ENCODE measurements at regions not wholly inside any gene's neighbourhood (a gene's known extent, or its start where the extent isn't known, plus 50 kb on each side); places are given as distances from the start of the nearest gene placed in this dataset.

DNA sequence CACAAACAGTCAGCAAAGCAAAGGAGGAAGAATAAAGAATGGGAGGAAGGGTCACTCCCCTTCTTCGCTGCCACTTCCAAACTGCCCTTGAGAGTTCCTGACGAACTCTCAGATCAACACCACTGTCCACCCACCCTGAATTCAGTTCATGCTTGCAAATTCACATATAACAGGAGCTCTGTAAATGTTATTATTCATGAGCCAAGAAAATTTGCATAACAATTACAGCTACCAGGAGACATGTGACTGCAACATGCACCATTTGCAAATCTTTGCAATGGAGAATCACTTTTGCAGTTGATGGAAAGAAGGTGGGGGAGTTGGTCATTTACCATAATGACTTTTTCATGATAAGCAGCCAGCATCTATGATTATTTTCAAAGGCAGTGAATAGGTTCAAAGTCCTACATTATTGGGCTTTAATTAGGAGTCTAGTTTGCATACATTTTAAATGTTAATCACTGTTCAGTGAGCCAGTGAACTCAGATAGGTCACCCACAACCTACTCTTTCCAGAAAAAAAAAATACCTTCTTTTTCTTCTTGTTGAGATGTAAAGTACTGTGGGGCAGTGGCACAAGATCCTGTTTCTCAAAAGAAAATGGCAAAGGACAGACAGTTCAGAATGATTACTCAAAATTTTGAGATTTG lies 149.7 kb downstream of the CAAP1 start:
- DNase-seq: no peak

- DNase-seq: no peak
Observed at GRCh38 chr9:26735160-26735559, 157.4 kb downstream of the CAAP1 start.

DNA sequence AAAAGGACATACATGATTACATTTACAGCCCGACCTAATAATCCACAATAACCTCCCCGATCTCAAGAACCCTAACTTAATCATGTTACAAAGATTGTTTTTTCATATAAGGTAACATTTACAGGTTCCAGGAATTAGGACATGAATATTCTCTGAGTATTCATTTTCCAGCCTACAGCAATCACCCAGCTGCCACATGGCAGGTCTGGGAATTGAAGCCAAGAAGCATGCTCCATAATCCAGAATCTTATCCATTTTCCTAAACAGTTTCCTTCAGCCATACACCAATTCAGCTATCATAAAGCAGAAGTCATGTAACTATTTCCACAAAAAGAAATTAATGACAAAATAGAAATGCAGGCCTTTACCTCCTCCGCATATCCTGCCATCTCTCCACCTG lies 163.4 kb downstream of the CAAP1 start:
- no peak for DNase-seq

DNA sequence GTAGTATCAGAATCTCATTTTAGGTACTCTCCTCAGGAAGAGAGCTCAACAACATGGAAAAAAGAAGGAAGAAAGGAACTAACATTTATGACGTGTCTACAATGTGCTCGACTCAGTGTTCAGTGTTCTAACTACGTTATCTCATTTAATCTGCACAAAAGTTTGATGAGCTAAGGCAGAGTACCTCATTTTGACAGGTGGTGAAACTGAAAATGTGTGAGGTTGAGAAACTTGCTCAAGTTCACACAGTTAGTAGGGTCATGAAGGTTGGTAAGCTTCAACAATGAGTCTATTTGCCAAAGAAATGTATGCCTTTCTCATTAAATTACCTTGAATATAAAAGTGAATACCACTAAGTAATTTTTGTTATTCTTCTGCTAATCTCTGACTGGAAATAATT lies 165.1 kb downstream of the CAAP1 start:
- no peak for DNase-seq

- DNase-seq: no peak
Observed at GRCh38 chr9:26725573-26725972, 167.0 kb downstream of the CAAP1 start.

- DNase-seq: no peak
Observed at GRCh38 chr9:26723486-26723885, 169.1 kb downstream of the CAAP1 start.

GRCh38 chr9:26722755-26723154 lies 169.8 kb downstream of the CAAP1 start:
- DNase-seq: no peak

- no peak for DNase-seq
Observed at GRCh38 chr9:26710008-26710407, 182.6 kb downstream of the CAAP1 start.

DNA sequence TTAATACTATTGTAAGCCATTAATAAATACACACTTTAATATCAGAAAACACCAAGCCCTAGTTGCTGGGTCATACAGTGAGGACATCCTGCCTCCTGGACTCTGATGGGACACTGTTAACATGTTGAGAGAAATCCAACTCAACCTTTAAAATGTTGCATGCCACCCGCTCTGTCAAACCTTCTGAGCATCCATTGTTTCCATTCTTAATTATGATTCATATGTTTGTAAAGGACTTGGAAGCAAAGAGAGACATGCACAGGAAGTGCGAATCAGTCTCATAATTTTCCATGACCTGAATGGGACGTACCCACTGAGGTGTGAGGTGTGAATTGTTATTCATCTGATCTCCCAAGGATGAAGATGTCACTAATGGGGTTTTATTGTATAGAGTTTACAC lies 186.4 kb downstream of the CAAP1 start:
- no peak for DNase-seq

GRCh38 chr9:26695298-26695622 lies 197.3 kb downstream of the CAAP1 start:
- DNase-seq: no peak

- no peak for DNase-seq
Observed at GRCh38 chr9:26694381-26695297, 198.0 kb downstream of the CAAP1 start.

GRCh38 chr9:26689041-26689440 lies 203.6 kb downstream of the CAAP1 start:
- DNase-seq: no peak

GRCh38 chr9:26687421-26687820 lies 205.2 kb downstream of the CAAP1 start:
- no peak for DNase-seq

DNA sequence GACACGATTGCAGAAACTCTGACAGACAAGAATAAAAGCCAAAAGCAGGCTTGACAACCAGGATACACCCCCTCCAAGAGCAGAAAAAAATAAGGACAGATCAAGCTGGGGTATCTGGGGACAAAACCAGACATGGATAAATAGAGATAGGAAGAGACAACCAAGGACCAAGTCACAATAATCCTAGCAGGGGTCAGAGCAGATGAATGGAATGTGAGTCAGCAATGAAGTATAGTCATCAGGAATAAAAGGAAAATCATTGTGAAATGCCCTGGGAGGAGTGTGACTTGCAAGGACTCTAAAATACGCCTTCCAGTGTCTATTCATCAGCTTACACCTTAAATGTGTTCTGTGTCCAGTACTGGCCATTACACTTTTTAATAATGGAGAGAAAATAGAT lies 206.8 kb downstream of the CAAP1 start:
- DNase-seq: no peak

DNA sequence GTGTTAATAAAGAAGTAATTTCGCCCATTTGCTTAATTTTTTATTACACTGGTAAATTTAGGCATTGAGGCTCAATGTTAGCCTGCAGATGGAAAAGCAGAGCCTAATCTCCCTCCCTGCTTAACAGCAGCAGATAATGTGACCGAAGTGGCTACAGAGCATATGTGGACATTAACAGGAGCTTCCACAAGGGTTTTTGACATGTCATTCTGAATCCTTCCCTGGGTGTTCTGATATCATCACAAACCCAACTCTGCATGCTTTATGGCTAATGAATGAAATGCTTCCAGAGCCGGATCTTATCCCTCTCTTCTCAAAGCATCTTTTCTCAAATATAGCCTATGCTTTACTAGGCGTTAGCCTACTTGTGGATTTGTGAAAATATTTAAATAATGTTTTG lies 208.6 kb downstream of the CAAP1 start:
- DNase-seq: no peak

GRCh38 chr9:26682796-26683496 lies 209.7 kb downstream of the CAAP1 start:
- DNase-seq: no peak

DNA sequence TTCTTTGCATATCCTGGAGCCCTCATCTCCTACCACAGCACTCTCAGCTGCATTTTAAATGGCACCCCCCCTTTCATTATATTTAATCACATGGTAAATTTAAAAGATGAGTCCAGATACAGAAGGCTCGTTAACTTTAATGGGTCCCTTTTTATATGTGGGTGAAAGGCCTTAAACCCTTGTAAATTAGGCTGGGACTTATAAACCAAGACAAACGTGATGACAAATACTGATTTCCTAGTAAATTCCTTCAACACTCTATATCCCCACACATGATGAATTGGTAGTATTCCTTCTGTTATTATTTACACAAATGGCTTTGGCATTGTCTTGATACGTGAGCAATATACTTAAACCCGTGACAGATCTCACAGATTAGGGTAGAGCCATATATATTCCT lies 210.6 kb downstream of the CAAP1 start:
- DNase-seq: no peak

- no peak for DNase-seq
Observed at GRCh38 chr9:26677965-26678706, 214.5 kb downstream of the CAAP1 start.

GRCh38 chr9:26675035-26675434 lies 217.6 kb downstream of the CAAP1 start:
- DNase-seq: no peak

GRCh38 chr9:26673261-26673660 lies 219.3 kb downstream of the CAAP1 start:
- no peak for DNase-seq

- DNase-seq: no peak
Observed at GRCh38 chr9:26669701-26670670, 222.6 kb downstream of the CAAP1 start.

Measured in muscle of arm (tissue), 1 donor.